Glutamatergic neuron (in vitro differentiated cells): ENCODE measurements at regions not wholly inside any gene's neighbourhood (a gene's known extent, or its start where the extent isn't known, plus 50 kb on each side); places are given as distances from the start of the nearest gene placed in this dataset.

Experiments used
- DNase-seq: peaks from one replicate; pipeline ENCODE4 v3.0.0; 2022
- H3K27ac Mint-ChIP-seq: one replicate; pipeline ENCODE4 v1.8.0; 2020; ENCODE audit warnings: mild to moderate bottlenecking, mixed read lengths, inconsistent platforms; ENCODE audit not compliant: unreplicated experiment
- H3K27me3 Mint-ChIP-seq: one replicate; pipeline ENCODE4 v1.8.0; 2020; ENCODE audit warnings: mild to moderate bottlenecking, moderate library complexity, mixed read lengths, inconsistent platforms; ENCODE audit not compliant: unreplicated experiment
- H3K36me3 Mint-ChIP-seq: one replicate; pipeline ENCODE4 v1.8.0; 2020; ENCODE audit warnings: mild to moderate bottlenecking, mixed read lengths, inconsistent platforms; ENCODE audit not compliant: unreplicated experiment
- H3K4me1 Mint-ChIP-seq: one replicate; pipeline ENCODE4 v1.8.0; 2020; ENCODE audit warnings: mild to moderate bottlenecking, low read depth, mixed read lengths, inconsistent platforms; ENCODE audit not compliant: unreplicated experiment
- H3K4me3 Mint-ChIP-seq: one replicate; pipeline ENCODE4 v1.8.0; 2020; ENCODE audit warnings: mild to moderate bottlenecking, mixed read lengths, inconsistent platforms; ENCODE audit not compliant: unreplicated experiment
- H3K9me3 Mint-ChIP-seq: one replicate; pipeline ENCODE4 v1.8.0; 2020; ENCODE audit warnings: mild to moderate bottlenecking, moderate library complexity, mixed read lengths, inconsistent platforms; ENCODE audit not compliant: unreplicated experiment
- CTCF ChIP-seq: fragments of 200-600 bp; sonication (generic); IDR thresholded peaks from one replicate; pipeline ENCODE4 v1.5.0; 2021; ENCODE audit not compliant: partially characterized antibody, unreplicated experiment

GRCh38 chr15:46580924-46581323 is 946.1 kb downstream of the SQOR start:
- H3K27ac Mint-ChIP-seq = no peak overlapping the region
- H3K36me3 Mint-ChIP-seq = peaks cover 9% of the 10 kb centered on the region
- no peak for TF ChIP-seq CTCF
- no peaks in the 10 kb centered on the region for H3K27me3 Mint-ChIP-seq
- H3K9me3 Mint-ChIP-seq = no peaks in the 10 kb centered on the region
- no peak for DNase-seq
- no peak overlapping the region for H3K4me3 Mint-ChIP-seq
- H3K4me1 Mint-ChIP-seq = peaks cover 2% of the 10 kb centered on the region

- Mint-ChIP-seq H3K36me3 (peaks cover 9% of the 10 kb centered on the region), H3K4me3 (no peak overlapping the region), H3K9me3 (peaks cover 3% of the 10 kb centered on the region), H3K27me3 (no peaks in the 10 kb centered on the region), H3K27ac (no peak overlapping the region), H3K4me1 (no peaks in the 10 kb centered on the region)
- no peak for DNase-seq
- TF ChIP-seq CTCF = no peak
Observed at GRCh38 chr15:46589088-46589487, 954.3 kb downstream of the SQOR start.

- Mint-ChIP-seq H3K27me3 (no peaks in the 10 kb centered on the region), H3K36me3 (no peaks in the 10 kb centered on the region), H3K4me1 (no peaks in the 10 kb centered on the region), H3K9me3 (peaks cover 3% of the 10 kb centered on the region), H3K27ac (no peak overlapping the region), H3K4me3 (no peak overlapping the region)
- TF ChIP-seq CTCF = no peak
- DNase-seq = no peak
Observed at GRCh38 chr15:46591462-46591861, 956.6 kb downstream of the SQOR start.

- no peak overlapping the region for H3K27ac Mint-ChIP-seq
- no peaks in the 10 kb centered on the region for H3K4me1 Mint-ChIP-seq
Observed at GRCh38 chr15:46595016-46595415, 960.2 kb downstream of the SQOR start.

GRCh38 chr15:46607077-46607476 is 972.2 kb downstream of the SQOR start:
- no peak overlapping the region for H3K27ac Mint-ChIP-seq
- no peak for TF ChIP-seq CTCF
- no peaks in the 10 kb centered on the region for H3K9me3 Mint-ChIP-seq
- no peaks in the 10 kb centered on the region for H3K4me1 Mint-ChIP-seq
- no peaks in the 10 kb centered on the region for H3K36me3 Mint-ChIP-seq
- no peak for DNase-seq
- H3K27me3 Mint-ChIP-seq = no peaks in the 10 kb centered on the region
- H3K4me3 Mint-ChIP-seq = no peak overlapping the region

More at GRCh38 chr15:46595016-46595415, 960.2 kb downstream of the SQOR start:
- TF ChIP-seq CTCF = no peak
- H3K9me3 Mint-ChIP-seq = peaks cover 2% of the 10 kb centered on the region
- no peak for DNase-seq
- H3K36me3 Mint-ChIP-seq = no peaks in the 10 kb centered on the region
- H3K27me3 Mint-ChIP-seq = no peaks in the 10 kb centered on the region
- no peak overlapping the region for H3K4me3 Mint-ChIP-seq
